Occipital lobe (tissue), 1 donor: ENCODE measurements at regions not wholly inside any gene's neighbourhood (a gene's known extent, or its start where the extent isn't known, plus 50 kb on each side); places are given as distances from the start of the nearest gene placed in this dataset.

ENCODE experiments used
- DNase-seq: peaks from one replicate; lab custom pipeline; 2025; lab: John Stamatoyannopoulos, UW

- no peak for DNase-seq
These were observed 63.3 kb upstream of the TAF1L start for GRCh38 chr9:32698706-32699277.

GRCh38 chr9:32701321-32702022 lies 66.0 kb upstream of the TAF1L start:
- no peak for DNase-seq

GRCh38 chr9:32703635-32704034 lies 68.2 kb upstream of the TAF1L start:
- no peak for DNase-seq

GRCh38 chr9:32704343-32704742 lies 68.9 kb upstream of the TAF1L start:
- no peak for DNase-seq

GRCh38 chr9:32705059-32705458 lies 69.6 kb upstream of the TAF1L start:
- DNase-seq: no peak

GRCh38 chr9:32706004-32706724 lies 70.7 kb upstream of the TAF1L start:
- no peak for DNase-seq

GRCh38 chr9:32706725-32707100 lies 71.2 kb upstream of the TAF1L start:
- no peak for DNase-seq

GRCh38 chr9:32707326-32707725 lies 71.9 kb upstream of the TAF1L start:
- DNase-seq: no peak

- DNase-seq: no peak
These were observed 73.1 kb upstream of the TAF1L start for GRCh38 chr9:32708480-32709150.

GRCh38 chr9:32709871-32710270 lies 73.5 kb upstream of the TMEM215 start:
- no peak for DNase-seq

GRCh38 chr9:32716425-32716824 lies 66.9 kb upstream of the TMEM215 start:
- DNase-seq: no peak

- DNase-seq: peak; percentile 2
These were observed 66.3 kb upstream of the TMEM215 start for GRCh38 chr9:32716955-32717543.

GRCh38 chr9:32722704-32723103 lies 60.6 kb upstream of the TMEM215 start:
- DNase-seq: no peak

- DNase-seq: no peak
These were observed 59.5 kb upstream of the TMEM215 start for GRCh38 chr9:32723789-32724325.

- no peak for DNase-seq
These were observed 58.1 kb upstream of the TMEM215 start for GRCh38 chr9:32725066-32725860.

GRCh38 chr9:32728181-32728580 lies 55.2 kb upstream of the TMEM215 start:
- DNase-seq: no peak
